Effector memory CD8-positive, alpha-beta T cell (primary cell): ENCODE measurements at regions not wholly inside any gene's neighbourhood (a gene's known extent, or its start where the extent isn't known, plus 50 kb on each side); places are given as distances from the start of the nearest gene placed in this dataset.
A peak's percentile ranks its signal among the peaks of the same experiment; 100 is the strongest.

Experiments used
- ATAC-seq: fragments of 150-1000 bp; cut with Tn5 transposase; replicated peaks from 2 replicates; pipeline ENCODE4 v1.10.0; 2021; ENCODE audit warnings: mild to moderate bottlenecking, moderate library complexity
- DNase-seq, 3 experiments: peaks; one replicate each; pipeline ENCODE4 v3.0.0; 2021
- H3K27ac Mint-ChIP-seq, 2 donors: one replicate each; pipeline ENCODE4 v1.8.0; 2022; ENCODE audit warnings: mild to moderate bottlenecking in 2 of 2, mixed read lengths in 2 of 2, moderate library complexity in 2 of 2
- H3K27me3 Mint-ChIP-seq, 2 donors: one replicate each; pipeline ENCODE4 v1.8.0; 2022; ENCODE audit warnings: mixed read lengths in 2 of 2
- H3K36me3 Mint-ChIP-seq: one replicate; pipeline ENCODE4 v1.8.0; 2022; ENCODE audit warnings: mild to moderate bottlenecking, moderate library complexity, mixed read lengths; ENCODE audit not compliant: insufficient read depth
- H3K4me1 Mint-ChIP-seq, 2 donors: one replicate each; pipeline ENCODE4 v1.8.0; 2022; ENCODE audit warnings: low read depth in 2 of 2, mixed read lengths in 2 of 2
- H3K4me3 Mint-ChIP-seq, 2 donors: one replicate each; pipeline ENCODE4 v1.8.0; 2022; ENCODE audit warnings: mild to moderate bottlenecking in 2 of 2, mixed read lengths in 2 of 2, moderate library complexity in 2 of 2
- H3K9me3 Mint-ChIP-seq, 2 donors: one replicate each; pipeline ENCODE4 v1.8.0; 2022; ENCODE audit warnings: mixed read lengths in 2 of 2

- no peak for ATAC-seq
- no peak overlapping the region for H3K27ac Mint-ChIP-seq
- no peak overlapping the region for H3K4me3 Mint-ChIP-seq
- peaks cover 17 to 24% of the 10 kb centered on the region in 2 donors for H3K27me3 Mint-ChIP-seq
- H3K4me1 Mint-ChIP-seq, result no peaks in the 10 kb centered on the region
- no peak for DNase-seq
- H3K9me3 Mint-ChIP-seq, result no peaks in the 10 kb centered on the region
- H3K36me3 Mint-ChIP-seq, result no peaks in the 10 kb centered on the region
These were observed 395.3 kb downstream of the LPIN1 start for GRCh38 chr2:12141618-12142258.

GRCh38 chr2:12151716-12152115, 405.3 kb downstream of the LPIN1 start:
- ATAC-seq, result no peak
- Mint-ChIP-seq H3K27ac (no peak overlapping the region), H3K4me1 (no peaks in the 10 kb centered on the region), H3K27me3 (peaks cover 20 to 25% of the 10 kb centered on the region in 2 donors), H3K9me3 (no peaks in the 10 kb centered on the region), H3K4me3 (no peak overlapping the region), H3K36me3 (no peaks in the 10 kb centered on the region)
- DNase-seq, result no peak

GRCh38 chr2:12152888-12153287, 406.5 kb downstream of the LPIN1 start:
- DNase-seq (no peak), ATAC-seq (no peak)
- Mint-ChIP-seq H3K27me3 (peaks cover 20% of the 10 kb centered on the region in 2 donors), H3K4me3 (no peak overlapping the region), H3K4me1 (no peaks in the 10 kb centered on the region), H3K27ac (no peak overlapping the region), H3K9me3 (no peaks in the 10 kb centered on the region), H3K36me3 (no peaks in the 10 kb centered on the region)

DNA sequence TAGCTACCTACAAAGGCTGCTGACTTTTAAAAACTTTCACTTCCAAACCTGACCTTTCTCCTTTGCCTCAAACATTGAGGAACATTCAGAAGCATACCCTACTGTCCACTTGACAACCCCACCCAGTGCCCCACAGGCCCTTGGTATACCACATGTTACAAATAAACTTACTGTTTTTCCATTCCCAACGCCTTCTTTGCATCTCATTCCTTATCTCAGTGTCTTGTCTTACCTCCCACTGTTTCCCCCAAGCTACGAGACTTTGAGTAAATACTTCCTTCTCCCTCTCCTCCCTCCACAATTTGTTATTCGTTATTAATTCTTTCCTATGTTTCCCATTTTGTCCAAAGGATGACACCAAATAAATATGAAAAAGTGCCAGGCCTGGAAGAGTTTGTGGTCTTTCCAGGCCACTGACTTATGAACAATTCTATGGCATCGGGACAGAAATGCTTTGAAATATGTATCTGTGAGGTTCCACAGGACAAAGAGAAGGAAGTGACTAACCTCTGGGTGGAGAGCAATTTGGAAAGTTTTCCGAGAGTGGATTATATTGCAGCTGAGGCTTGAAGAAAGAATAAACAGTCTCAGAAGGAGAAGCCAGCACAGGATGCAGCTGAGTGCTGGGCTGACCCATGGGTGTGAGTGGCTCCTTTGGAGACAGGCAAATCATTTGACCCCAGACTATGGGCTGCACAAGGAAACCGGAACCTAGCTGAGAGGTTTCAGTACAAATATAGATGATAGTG, 409.0 kb downstream of the LPIN1 start:
- Mint-ChIP-seq H3K4me3 (no peak overlapping the region), H3K27me3 (peaks cover 16 to 28% of the 10 kb centered on the region in 2 donors), H3K9me3 (no peaks in the 10 kb centered on the region), H3K4me1 (peaks cover 0 to 1% of the 10 kb centered on the region in 2 donors), H3K36me3 (no peaks in the 10 kb centered on the region), H3K27ac (no peak overlapping the region)
- DNase-seq (no peak), ATAC-seq (no peak)

DNA sequence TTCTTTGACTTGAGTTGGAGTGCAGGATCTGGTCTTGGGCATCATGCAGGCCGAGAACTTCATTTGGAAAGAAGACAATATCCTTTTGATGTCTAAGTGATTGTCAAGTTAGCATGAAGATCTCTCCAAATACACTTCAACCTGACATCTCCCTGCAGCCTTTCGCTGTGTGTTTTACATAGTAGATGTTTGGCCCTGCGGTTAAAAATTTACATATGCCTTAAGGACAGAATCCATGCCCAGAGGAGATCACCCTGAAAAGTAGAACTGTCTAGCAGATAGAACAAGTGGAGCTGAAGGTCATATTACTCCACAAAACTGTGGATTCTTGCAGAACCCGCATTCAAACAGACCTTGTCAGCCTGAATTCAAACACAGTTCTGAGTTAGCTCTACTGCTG, 409.9 kb downstream of the LPIN1 start:
- DNase-seq (no peak), ATAC-seq (no peak)
- peaks cover 0 to 4% of the 10 kb centered on the region in 2 donors for H3K4me1 Mint-ChIP-seq
- H3K27me3 Mint-ChIP-seq, result peaks cover 15 to 33% of the 10 kb centered on the region in 2 donors
- no peaks in the 10 kb centered on the region for H3K9me3 Mint-ChIP-seq
- no peaks in the 10 kb centered on the region for H3K36me3 Mint-ChIP-seq
- no peak overlapping the region for H3K4me3 Mint-ChIP-seq
- H3K27ac Mint-ChIP-seq, result no peak overlapping the region

GRCh38 chr2:12161085-12161484, 414.7 kb downstream of the LPIN1 start:
- Mint-ChIP-seq H3K4me1 (peaks cover 0 to 4% of the 10 kb centered on the region in 2 donors), H3K36me3 (no peaks in the 10 kb centered on the region), H3K27me3 (peaks cover 34 to 38% of the 10 kb centered on the region in 2 donors), H3K27ac (no peak overlapping the region), H3K4me3 (no peak overlapping the region), H3K9me3 (no peaks in the 10 kb centered on the region)
- DNase-seq, result no peak
- ATAC-seq, result no peak

DNA sequence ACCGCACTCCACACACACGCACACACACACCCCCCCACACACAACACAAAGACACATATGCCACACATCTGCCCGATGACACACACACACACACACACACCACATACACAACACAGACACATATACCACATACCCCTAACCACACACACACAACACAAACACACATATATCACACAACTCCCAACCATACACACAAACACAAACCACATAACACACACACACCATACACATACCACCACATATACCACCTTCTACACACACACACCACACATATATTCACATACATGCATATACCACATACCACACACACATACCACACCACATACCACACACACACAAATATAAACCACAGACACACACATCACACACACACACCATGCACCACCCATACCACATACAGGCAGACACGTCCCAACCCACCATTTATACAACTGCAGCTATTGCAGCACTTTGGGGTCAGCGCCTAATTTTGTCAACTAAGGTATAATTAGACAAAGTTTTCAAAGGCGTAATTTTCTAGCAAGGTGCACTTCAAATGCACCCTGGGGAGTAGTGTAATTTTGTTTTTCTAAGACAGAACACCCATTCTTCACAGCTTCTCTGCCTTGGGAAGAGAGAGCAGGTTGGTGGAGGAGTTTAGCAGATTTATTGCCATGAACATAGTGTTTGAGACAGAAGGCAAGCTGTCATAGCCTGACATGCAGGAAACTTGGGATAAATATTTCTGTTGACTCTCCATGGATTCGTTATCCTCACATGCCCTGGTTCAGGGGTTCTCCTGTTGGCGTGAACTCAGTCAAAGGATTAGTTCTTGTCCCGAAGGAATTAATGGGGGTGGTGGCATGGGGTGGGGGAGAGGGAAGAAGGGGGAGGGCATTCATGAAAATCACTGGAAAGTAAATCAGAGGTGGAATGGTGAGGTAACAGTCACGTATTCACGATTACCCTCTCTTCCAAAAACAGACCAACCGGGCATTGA, 416.1 kb downstream of the LPIN1 start:
- DNase-seq (no peak), ATAC-seq (no peak)
- no peaks in the 10 kb centered on the region for H3K36me3 Mint-ChIP-seq
- H3K4me1 Mint-ChIP-seq, result peaks cover 0 to 4% of the 10 kb centered on the region in 2 donors
- no peak overlapping the region for H3K4me3 Mint-ChIP-seq
- H3K27ac Mint-ChIP-seq, result no peak overlapping the region
- H3K9me3 Mint-ChIP-seq, result no peaks in the 10 kb centered on the region
- peaks cover 34 to 38% of the 10 kb centered on the region in 2 donors for H3K27me3 Mint-ChIP-seq

- peaks cover 34 to 38% of the 10 kb centered on the region in 2 donors for H3K27me3 Mint-ChIP-seq
- H3K9me3 Mint-ChIP-seq, result no peaks in the 10 kb centered on the region
- no peak overlapping the region for H3K27ac Mint-ChIP-seq
- no peak for DNase-seq
- ATAC-seq, result no peak
- H3K4me1 Mint-ChIP-seq, result peaks cover under 1 to 4% of the 10 kb centered on the region in 2 donors
- no peaks in the 10 kb centered on the region for H3K36me3 Mint-ChIP-seq
- no peak overlapping the region for H3K4me3 Mint-ChIP-seq
These were observed 417.4 kb downstream of the LPIN1 start for GRCh38 chr2:12163866-12164265.

DNA sequence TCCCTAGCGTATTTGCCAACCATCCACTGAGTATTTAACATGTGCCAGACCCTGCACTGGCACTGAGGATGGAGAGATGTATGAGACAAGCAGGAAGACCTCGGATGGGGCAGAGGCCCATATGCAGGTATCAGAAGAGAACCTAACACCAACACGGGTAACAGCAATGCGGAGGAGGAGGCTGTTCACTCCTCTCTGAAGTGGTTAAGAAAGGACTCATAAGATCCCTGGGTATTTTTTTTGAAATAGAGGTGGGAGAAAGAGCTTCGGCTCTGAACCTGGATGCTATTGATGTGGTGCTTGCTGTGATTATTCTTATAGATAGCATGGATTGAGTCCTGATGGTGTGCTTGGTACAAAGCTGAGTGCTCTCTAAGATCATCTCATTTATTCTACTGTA, 418.3 kb downstream of the LPIN1 start:
- DNase-seq, result no peak
- no peak for ATAC-seq
- Mint-ChIP-seq H3K4me1 (peaks cover 8 to 11% of the 10 kb centered on the region in 2 donors), H3K27me3 (peaks cover 33 to 34% of the 10 kb centered on the region in 2 donors), H3K4me3 (no peak overlapping the region), H3K9me3 (no peaks in the 10 kb centered on the region), H3K36me3 (no peaks in the 10 kb centered on the region), H3K27ac (no peak overlapping the region)

GRCh38 chr2:12167525-12168317, 421.3 kb downstream of the LPIN1 start:
- ATAC-seq (no peak), DNase-seq (no peak)
- Mint-ChIP-seq H3K9me3 (no peaks in the 10 kb centered on the region), H3K4me3 (no peak overlapping the region), H3K4me1 (peaks cover 8 to 9% of the 10 kb centered on the region in 2 donors), H3K36me3 (no peaks in the 10 kb centered on the region), H3K27me3 (peaks cover 16 to 17% of the 10 kb centered on the region in 2 donors), H3K27ac (no peak overlapping the region)

- Mint-ChIP-seq H3K36me3 (no peaks in the 10 kb centered on the region), H3K27ac (no peak overlapping the region), H3K4me3 (no peak overlapping the region), H3K27me3 (peaks cover 13 to 17% of the 10 kb centered on the region in 2 donors), H3K4me1 (peaks cover 8 to 9% of the 10 kb centered on the region in 2 donors), H3K9me3 (no peaks in the 10 kb centered on the region)
- DNase-seq (no peak), ATAC-seq (no peak)
These were observed 421.9 kb downstream of the LPIN1 start for GRCh38 chr2:12168354-12168753.

DNA sequence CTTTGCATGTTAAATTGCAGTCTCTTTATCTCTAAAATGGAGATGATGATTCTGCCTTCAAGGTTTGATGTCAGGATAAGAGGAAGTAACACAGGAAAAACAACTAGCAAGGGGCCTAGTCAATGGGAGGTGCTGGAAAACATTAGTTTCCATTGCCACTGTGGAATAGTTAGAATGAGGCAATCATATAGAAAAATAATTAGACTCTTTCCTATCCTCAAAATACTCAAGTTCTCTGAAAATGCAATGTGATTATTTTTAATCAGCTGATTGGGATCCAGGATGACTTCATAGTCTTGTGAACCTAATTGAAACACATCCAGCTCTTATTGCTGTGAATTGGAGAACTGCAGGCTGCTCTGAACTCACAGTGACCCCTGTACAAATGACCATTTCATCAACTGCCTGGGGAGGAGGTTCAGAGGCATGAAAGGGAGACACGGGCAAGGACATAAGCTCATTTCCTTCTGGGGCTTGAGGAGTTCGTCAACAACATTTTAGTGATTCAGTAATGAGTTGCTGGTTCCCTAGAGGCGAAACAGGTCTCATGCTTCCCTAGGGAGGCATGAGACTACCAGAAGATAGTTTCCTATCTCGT, 422.5 kb downstream of the LPIN1 start:
- Mint-ChIP-seq H3K27ac (peak overlapping the region; percentile 7 to 19), H3K9me3 (no peaks in the 10 kb centered on the region), H3K4me1 (peaks cover 8 to 9% of the 10 kb centered on the region in 2 donors), H3K27me3 (peaks cover 8 to 12% of the 10 kb centered on the region in 2 donors), H3K36me3 (no peaks in the 10 kb centered on the region), H3K4me3 (no peak overlapping the region)
- DNase-seq (no peak), ATAC-seq (peak; percentile 24)
